ENCODE measurements at regions not wholly inside any gene's neighbourhood (a gene's known extent, or its start where the extent isn't known, plus 50 kb on each side); places are given as distances from the start of the nearest gene placed in this dataset.

DNA sequence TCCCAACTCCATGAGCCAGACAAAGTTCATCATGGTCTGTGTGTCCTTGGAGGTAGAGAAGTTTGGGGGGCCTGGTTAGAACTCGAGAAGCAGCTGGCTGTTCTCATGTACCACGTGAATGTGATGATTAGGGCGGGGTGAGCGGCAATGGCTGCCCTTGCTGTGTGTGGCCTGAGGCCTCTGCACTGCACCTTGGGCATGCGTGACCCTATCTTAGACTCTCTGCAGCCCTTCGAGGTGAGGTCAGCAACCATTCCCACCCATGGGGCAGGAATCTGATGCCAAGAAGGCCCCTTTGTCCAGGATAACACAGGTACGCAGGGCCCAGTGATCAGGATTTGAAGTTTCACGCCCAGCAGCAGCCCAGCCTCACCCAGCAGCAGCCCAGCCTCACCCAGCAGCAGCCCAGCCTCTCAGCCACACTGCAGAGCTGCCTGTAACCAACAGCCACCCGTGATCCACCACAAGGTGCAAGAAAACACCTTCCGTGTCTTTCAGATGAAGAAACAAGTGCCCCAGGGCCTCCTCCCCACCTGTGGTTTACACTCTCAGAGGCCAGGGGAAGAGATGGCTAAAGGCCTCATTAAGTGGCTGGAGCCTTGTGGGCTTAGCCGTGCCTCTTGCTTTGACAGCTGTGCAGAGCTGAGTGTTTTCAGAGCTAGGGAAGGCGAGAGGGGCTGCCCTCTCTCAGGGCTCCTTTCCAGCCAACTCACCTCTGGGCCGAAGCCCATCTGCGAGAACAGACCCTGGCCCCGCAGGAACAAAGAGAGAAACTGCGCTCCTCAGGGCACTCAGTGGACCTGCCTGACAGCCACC lies 195.2 kb upstream of the CDH4 start:
- TF ChIP-seq, protein P1, sequence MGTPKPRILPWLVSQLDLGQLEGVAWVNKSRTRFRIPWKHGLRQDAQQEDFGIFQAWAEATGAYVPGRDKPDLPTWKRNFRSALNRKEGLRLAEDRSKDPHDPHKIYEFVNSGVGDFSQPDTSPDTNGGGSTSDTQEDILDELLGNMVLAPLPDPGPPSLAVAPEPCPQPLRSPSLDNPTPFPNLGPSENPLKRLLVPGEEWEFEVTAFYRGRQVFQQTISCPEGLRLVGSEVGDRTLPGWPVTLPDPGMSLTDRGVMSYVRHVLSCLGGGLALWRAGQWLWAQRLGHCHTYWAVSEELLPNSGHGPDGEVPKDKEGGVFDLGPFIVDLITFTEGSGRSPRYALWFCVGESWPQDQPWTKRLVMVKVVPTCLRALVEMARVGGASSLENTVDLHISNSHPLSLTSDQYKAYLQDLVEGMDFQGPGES (IDR thresholded peaks at IDR 0.05; ENCODE audit: low read depth, low read length): no peak
- no peak for TF ChIP-seq GABPA (IDR thresholded peaks at IDR 0.05; ENCODE audit: low read depth)
- TF ChIP-seq, protein P2, sequence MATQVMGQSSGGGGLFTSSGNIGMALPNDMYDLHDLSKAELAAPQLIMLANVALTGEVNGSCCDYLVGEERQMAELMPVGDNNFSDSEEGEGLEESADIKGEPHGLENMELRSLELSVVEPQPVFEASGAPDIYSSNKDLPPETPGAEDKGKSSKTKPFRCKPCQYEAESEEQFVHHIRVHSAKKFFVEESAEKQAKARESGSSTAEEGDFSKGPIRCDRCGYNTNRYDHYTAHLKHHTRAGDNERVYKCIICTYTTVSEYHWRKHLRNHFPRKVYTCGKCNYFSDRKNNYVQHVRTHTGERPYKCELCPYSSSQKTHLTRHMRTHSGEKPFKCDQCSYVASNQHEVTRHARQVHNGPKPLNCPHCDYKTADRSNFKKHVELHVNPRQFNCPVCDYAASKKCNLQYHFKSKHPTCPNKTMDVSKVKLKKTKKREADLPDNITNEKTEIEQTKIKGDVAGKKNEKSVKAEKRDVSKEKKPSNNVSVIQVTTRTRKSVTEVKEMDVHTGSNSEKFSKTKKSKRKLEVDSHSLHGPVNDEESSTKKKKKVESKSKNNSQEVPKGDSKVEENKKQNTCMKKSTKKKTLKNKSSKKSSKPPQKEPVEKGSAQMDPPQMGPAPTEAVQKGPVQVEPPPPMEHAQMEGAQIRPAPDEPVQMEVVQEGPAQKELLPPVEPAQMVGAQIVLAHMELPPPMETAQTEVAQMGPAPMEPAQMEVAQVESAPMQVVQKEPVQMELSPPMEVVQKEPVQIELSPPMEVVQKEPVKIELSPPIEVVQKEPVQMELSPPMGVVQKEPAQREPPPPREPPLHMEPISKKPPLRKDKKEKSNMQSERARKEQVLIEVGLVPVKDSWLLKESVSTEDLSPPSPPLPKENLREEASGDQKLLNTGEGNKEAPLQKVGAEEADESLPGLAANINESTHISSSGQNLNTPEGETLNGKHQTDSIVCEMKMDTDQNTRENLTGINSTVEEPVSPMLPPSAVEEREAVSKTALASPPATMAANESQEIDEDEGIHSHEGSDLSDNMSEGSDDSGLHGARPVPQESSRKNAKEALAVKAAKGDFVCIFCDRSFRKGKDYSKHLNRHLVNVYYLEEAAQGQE (IDR thresholded peaks at IDR 0.05; ENCODE audit: low read depth, low read length): no peak
- TF ChIP-seq, protein P3, sequence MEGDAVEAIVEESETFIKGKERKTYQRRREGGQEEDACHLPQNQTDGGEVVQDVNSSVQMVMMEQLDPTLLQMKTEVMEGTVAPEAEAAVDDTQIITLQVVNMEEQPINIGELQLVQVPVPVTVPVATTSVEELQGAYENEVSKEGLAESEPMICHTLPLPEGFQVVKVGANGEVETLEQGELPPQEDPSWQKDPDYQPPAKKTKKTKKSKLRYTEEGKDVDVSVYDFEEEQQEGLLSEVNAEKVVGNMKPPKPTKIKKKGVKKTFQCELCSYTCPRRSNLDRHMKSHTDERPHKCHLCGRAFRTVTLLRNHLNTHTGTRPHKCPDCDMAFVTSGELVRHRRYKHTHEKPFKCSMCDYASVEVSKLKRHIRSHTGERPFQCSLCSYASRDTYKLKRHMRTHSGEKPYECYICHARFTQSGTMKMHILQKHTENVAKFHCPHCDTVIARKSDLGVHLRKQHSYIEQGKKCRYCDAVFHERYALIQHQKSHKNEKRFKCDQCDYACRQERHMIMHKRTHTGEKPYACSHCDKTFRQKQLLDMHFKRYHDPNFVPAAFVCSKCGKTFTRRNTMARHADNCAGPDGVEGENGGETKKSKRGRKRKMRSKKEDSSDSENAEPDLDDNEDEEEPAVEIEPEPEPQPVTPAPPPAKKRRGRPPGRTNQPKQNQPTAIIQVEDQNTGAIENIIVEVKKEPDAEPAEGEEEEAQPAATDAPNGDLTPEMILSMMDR (IDR thresholded peaks at IDR 0.05): no peak
- TF ChIP-seq, protein P4, sequence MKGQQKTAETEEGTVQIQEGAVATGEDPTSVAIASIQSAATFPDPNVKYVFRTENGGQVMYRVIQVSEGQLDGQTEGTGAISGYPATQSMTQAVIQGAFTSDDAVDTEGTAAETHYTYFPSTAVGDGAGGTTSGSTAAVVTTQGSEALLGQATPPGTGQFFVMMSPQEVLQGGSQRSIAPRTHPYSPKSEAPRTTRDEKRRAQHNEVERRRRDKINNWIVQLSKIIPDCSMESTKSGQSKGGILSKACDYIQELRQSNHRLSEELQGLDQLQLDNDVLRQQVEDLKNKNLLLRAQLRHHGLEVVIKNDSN (IDR thresholded peaks at IDR 0.05; ENCODE audit: borderline replicate concordance, low read depth): no peak

Measured in SK-N-SH (cell line).